GM19455 (cell line): ENCODE measurements at regions not wholly inside any gene's neighbourhood (a gene's known extent, or its start where the extent isn't known, plus 50 kb on each side); places are given as distances from the start of the nearest gene placed in this dataset.

Source experiments
- ATAC-seq: cut with Tn5 transposase; IDR thresholded peaks from one replicate; pipeline ENCODE4 v1.9.1; 2021; ENCODE audit not compliant: unreplicated experiment

DNA sequence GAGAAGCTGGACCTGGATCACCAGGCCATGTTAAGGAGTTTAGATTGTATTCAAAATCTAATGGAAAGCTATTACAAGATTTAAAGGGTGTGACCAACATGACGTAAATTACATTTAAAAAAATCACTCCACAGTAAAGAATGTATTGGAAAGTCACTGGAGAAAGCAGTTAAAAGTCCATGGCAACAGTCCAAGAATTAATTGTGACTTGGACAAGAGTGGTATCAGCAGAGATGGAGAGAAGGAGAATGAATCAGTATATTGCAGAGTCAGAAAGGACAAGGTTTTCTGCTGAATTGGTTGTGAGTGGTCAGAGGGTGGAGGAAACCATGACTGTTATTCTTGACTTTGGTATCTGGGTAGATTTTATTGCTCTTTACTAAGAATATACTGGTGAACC is 535.1 kb upstream of the SLITRK1 start:
- no peak for ATAC-seq

DNA sequence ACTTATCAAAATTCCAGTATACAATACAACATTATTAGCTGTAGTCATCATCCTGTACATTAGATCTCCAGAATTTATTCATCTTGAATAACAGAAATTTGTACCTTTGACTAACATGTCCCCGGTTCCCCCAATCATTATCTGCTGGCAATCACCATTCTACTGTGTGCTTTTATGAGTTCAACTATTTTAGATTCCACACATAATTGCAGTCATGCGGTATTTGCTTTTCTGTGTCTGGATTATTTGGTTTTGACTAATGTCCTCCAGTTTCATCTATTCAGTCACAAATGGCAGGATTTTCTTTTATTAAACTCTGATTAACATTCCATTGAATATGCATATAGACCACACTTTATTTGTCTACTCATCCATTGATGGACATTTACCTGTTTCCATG is 530.7 kb upstream of the SLITRK1 start:
- no peak for ATAC-seq

DNA sequence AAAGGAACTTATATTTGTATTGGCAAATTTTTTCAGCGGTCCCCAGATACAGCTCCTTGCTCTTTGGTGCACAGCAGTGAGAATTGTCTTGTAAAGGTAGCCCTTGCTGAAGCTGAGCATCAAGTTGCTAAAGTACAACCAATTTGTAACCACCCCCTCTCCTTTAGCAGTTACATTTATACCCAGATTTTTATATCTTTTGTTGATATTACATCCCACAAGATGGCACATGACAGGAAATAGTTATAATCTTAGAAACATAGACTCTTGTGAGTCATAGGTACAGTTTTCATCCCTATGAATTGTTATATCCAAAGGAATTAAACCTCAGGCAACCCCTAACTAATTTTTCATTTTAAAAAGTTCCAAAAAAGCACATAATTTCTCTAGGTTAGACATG is 523.0 kb upstream of the SLITRK1 start:
- no peak for ATAC-seq

DNA sequence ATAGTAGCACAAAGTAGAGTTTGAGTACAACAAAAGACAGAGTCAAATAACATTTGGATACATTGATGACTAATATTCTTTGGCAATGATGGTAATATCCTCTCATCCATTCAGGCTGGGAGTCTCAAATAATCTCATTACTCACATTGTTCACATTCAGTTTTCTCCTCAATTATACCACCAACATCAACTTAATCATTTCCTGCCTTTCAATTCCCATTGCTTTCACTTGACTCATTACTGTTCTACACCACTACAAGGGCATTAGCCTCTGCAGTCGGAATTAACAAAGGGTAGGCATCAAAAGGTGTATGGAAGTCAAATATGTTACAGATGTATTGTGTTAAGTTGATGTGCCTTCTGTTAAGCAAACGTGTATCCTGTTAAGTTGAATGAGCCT is 518.4 kb upstream of the SLITRK1 start:
- ATAC-seq: no peak

DNA sequence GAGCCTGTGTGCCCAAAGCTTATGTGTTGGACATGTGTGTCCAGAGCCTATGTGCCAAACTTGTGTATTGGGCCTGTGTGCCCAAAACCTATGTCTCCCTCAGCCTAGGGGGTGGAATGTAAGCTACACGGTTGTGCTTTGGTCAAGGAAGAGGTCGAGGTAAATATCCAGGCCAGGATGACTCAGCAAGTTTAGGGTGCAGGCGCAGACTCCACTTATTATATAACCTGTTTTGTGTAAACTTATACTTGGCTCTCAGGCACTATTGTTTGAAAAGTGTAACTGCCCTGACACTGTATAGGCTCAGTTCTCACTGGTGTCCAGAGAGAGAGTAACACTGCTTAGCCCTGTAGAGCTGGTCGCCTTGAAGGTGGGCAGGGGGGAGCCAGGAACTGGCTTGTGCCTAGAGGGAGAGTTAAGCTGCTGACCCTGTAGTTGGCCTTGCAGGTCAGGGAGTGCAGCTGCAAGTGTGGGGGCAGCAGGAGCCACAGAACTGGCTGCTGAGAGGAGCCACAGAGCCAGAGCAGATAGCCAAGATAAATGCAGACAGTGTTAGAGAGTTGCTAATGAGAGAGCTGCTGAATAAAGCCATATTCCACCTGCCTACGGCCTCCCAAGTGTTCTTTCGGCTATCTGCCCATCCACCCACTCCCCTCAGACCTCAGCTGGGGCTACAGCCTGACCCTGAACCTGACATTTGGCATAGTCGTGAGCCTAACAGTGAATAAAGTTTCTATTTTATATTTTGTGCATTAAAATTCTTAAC is 517.2 kb upstream of the SLITRK1 start:
- no peak for ATAC-seq

DNA sequence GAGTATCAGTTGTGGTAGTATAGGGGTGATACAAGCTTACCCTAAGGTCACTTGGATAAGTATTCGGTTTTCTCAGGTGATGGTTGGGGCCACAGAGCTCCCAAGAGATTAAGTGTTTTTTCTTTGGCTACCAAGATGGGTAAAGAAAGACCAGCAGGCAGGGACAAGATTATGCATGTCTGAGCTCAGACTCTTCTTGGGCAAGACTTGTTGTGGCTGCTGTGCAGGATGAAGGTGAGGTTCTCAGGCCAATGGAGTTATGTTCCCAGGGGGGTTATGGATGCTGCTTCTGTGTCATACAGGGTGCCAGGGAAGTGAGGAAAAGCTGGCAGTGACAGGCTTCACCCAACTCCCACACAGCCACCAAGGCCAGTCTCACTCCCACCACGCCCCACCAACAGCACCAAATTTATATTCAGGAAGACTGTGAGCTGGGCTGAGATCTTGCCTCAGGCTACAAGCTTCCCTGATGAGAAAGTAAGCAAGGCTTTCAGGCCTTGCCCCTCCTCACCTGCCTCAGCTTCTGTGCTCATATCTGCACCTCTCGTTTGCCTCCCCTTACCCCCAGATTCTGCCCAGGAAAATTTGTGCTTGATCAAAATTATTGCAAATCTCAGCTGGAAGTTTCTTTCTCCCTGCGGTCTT is 511.8 kb upstream of the SLITRK1 start:
- no peak for ATAC-seq

DNA sequence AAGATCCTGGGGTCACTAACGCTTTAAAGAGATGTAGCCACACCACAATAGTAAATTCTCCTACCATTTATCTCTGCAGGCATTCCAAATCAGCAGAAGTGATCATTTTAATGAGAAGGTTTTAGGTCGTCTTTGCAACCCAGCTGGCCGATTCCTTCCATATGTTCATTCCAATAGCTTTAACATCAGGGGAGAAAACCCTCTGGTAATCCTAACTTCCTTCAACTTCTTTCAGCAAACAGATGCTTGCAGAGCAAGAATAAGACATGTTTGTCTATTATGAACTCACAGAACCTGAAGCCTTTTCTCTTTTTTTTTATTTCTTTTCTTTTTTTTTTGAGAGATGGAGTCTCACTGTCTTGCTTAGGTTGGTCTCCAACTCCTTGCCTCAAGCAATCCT is 498.6 kb upstream of the SLITRK1 start:
- no peak for ATAC-seq

DNA sequence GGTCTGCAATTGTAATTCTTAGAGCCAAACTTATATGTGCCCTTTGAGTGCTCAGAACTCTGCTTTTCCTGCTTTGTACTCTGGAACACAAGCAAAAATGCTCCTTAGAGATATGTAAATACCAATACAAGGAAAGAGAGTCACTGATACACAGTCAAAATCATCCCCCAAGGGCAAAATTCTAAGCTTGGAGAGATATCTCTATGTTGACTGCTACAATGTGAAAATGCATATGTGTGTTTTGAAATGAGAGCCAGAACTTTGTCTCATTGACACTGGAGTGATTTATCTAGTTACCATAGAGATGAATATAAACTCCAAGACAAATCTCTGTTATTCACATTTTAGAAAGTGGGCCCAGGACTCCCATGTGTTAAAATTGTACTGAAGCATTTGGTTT is 494.8 kb upstream of the SLITRK1 start:
- ATAC-seq: no peak

DNA sequence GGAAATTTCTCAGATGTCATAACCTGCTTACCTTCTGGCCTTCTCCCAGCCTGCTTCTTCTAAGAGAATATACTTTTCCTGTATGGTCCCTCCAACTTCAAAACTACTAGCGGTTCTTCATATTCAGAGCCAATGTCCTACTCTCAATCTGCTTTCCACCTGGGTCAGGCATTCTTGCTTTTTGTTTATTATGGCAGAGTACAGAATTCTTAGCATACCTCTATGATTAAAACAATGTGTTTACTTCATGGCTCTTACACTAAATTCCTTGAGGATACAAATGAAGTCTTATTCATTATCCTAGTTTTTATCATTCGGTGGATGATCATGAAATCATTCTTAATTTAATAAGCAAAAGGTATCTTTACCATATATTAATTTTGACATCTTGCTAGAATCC is 484.2 kb upstream of the SLITRK1 start:
- ATAC-seq: no peak

DNA sequence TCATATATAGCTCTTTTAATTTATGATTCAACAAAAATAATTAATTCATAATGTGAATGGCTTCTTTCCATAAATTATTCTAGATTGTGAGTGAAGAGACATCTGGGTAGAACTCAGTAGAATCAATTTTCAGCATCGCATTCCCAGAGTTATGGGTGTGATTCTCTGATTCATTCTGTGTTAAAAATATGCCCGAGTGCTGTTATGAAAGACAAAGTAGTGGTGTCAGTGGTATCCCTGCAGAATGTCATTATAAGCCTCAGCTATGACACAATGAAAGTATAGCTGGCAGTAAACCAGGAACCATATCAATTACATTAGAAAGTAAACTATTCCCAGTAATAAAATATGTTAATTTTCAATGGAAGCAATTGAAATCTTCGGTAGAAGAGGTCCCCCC is 480.5 kb upstream of the SLITRK1 start:
- ATAC-seq: no peak

DNA sequence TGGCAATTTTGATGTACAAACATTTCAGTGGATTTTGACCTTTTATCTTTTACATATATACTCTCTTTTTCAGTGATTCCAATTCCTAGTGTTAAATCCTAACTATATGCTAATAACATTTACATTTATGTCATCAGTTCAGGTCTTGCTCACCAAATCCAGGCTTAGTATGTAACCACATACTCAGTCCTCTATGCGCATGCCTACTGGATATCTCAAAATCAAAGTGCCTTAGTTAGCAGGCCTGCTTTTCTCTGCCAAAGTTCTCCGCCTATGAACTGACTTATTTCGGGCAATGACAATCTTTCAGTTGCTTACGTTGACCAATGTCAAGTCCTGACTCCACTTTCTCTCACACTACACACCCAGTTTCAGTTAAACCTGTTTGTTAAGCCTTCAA is 478.5 kb upstream of the SLITRK1 start:
- no peak for ATAC-seq

DNA sequence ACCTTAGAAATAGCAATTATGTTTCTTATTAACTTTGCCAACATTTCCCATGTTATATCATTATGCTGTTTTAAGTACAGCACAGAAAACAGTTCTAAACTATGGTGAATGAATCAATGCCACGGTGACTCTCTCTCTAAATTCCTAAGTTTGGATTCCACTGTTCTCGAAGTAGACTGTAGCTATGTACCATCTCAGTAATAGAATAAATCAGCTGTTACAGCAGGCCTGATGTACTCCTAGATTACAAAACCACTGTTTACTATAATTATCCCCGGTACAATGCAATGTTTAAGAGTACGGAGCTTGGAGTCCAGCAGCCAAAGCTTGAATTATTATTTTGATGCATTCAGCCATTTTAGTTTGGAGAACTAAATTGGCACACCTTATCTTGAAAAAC is 476.3 kb upstream of the SLITRK1 start:
- ATAC-seq: no peak

DNA sequence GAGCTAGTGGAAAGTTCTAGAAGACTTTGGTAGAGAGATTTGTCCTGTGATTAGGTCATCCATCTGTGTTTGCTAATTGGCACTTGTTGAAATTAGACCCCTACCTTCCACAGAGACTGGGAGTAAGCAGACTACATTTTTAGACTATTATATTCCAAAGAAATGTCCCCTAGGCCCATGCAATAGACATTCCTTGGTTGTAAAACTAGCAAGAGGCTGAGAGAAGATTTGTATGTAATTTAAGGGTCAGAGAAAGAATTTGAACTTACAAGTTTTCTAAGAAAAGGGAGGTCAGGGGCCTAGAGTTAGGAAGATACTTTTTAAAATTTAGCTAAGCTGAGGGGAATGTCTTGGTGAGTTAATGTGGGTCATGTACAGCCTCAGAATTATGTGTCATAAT is 470.7 kb upstream of the SLITRK1 start:
- no peak for ATAC-seq

DNA sequence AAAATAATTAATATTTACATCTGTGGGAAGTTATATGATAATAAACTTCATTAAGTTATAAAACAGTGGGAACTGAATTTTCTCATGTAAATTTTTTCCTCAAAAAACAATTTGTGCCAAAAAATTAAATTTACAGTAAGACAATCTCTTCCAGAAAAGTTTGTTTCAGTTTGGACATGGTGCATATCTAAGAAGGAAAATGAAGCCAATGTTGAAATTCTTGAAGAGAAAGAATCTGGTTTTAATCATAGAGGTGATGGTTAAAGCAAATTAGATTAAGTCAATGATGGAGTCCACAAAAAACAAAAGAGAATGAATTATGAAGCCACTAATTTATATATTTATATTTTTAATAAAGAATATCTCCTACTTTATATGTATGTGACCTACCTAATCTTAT is 457.2 kb upstream of the SLITRK1 start:
- no peak for ATAC-seq

DNA sequence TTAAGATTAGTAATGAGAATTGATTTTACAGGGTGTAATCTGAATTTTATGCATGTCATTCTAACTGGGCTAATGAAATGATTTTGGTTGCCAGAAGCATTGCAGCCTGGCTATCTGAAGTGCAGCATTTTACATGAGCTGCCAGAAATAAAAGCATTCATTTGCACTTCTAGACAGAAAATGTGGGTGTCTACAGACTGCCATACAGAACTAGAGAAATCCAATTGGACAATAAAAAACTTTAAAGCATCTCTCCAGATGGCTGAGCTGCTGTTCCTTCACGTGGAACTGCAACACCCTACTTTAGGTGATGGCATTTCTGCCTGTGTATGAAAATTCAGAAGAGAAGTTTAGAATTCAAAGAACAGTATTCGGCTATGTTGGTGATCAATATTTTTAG is 450.1 kb upstream of the SLITRK1 start:
- no peak for ATAC-seq

DNA sequence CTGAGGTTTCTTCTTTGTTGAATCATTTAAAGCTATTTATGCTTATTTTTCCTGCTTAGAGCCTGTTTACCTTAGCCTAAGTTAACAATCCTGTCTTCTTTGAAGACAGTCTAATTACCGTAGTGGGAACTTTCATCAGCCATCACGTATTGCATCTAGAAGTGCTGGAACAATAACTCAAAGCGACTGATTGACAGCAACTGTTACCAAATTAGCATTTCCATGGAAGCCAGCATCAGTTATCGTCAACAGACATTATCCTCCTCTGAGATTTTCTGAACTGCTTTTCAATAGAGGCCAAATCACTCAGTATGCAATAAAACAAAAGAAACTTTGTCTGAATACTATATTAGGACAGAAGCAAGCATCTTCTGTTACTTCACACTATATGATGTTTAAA is 433.3 kb upstream of the SLITRK1 start:
- ATAC-seq: no peak

DNA sequence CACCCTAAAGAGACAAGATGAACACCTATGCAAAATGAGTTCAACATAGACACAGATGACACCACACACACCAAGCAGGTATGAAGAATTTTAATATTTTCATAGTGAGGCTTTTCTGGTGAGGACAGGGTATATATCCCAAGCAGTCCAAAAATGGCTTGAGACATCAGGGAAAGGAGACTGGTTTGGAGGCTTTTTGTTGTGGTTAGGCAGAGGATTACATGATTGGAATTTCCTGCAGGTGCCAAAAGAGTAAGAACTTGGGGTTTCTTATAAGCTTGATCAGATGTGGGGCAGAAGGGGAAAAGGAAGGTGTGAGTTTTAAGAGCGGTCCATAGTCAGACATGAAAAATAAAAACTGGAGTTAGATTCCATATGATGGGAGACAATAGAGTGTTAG is 420.8 kb upstream of the SLITRK1 start:
- ATAC-seq: no peak

DNA sequence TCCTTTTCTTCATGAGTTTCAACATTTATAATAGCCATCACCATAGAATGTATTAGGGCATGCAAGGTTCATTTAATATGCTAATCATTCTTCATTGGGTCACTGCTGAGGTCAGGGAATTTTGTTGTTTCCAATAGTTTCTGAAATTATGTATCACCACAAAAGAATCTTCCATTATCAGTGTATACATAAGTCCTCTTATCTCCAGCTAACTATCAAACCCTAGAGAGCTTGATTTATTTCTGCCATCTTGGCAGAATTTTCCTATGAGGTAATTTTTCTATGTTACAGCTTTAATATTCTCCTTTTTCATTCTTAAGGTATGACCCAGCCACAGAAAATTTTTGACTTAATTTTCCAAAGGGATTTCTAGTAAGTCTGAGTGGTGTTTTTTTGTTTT is 415.0 kb upstream of the SLITRK1 start:
- no peak for ATAC-seq

DNA sequence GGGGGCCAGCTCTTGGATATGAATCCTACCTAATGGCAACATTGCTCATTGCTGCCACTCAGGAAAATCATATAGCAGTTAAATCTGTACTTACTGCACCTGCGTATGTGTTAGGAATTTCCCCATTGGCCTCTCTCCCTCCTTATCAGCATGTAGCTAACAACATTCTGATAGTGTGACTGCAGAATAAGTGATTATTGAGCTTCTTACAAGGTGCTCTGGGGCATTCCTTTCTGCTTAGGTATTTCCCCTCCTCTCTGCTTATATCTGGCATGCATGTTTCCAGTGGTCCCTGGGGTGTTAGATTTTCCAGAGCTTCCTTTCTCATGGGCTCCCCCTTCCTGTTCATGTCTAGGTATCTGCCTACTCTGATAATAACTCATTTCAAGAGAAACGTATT is 414.1 kb upstream of the SLITRK1 start:
- no peak for ATAC-seq

DNA sequence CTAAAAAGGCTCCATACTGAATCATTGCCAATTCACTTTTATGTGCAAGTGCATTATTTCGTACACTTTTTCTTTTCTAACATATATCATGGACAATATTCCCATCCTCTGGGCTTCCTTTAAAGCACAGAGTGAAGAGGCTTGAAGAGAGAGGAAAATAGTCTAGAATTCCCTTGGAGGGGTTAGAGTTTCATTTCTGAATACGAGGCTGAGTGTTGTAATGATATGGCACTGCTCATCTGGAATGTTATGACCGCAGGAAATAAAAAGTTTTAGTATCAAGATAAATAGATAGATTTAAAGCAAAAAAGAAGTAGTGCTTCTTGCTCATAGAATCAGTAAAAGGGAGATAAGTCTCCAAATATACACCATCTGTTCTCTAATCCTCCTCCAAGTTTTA is 412.3 kb upstream of the SLITRK1 start:
- ATAC-seq: no peak

DNA sequence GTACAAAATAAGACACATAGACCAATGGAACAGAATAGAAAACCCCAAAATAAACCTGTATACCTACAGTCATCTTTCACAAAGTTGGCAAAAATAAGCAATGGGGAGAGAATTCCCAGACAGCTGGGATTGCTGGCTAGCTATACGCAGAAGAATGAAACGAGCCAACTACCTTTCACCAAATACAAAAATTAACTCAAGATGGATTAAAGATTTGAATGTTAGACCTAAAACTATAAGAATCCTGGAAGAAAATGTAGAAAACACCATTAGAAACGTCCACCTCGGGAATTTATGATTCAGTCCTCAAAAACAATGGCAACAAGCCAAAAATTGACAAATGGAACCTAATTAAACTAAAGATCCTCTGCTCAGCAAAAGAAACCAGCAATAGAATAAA is 408.1 kb upstream of the SLITRK1 start:
- ATAC-seq: no peak

DNA sequence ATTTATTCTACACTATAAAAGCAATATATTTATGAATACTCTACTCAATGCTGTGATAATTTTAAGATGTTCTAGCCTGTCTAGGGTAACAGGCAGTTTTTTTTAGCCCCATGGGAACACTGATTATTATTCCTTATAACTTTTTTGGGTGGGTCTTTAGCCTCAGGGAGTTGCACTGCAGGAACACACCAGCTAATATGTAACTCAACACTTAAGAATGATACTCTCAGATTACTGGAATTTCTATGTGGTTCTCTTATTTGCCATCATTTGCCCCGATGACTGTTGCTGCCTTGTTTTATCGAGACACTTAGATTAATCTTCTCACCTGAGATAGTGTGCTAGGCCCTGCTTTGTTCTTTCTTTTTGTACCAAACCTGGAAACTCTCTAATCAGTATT is 396.9 kb upstream of the SLITRK1 start:
- ATAC-seq: no peak
